NCI-H2196 (cell line): ENCODE measurements at regions not wholly inside any gene's neighbourhood (a gene's known extent, or its start where the extent isn't known, plus 50 kb on each side); places are given as distances from the start of the nearest gene placed in this dataset.
A peak's percentile ranks its signal among the peaks of the same experiment; 100 is the strongest.
"Not testable (repeated sequence)": the region's sequence is repeated elsewhere in the genome, so short reads cannot be mapped to it uniquely, and the experiment has no call there.

Experiments used
- DNase-seq: peaks from one replicate; lab custom pipeline; 2025; ENCODE audit not compliant: unreplicated experiment; lab: John Stamatoyannopoulos, UW

GRCh38 chr4:38463268-38463958 lies 200.6 kb upstream of the KLF3 start:
- DNase-seq = no peak

DNA sequence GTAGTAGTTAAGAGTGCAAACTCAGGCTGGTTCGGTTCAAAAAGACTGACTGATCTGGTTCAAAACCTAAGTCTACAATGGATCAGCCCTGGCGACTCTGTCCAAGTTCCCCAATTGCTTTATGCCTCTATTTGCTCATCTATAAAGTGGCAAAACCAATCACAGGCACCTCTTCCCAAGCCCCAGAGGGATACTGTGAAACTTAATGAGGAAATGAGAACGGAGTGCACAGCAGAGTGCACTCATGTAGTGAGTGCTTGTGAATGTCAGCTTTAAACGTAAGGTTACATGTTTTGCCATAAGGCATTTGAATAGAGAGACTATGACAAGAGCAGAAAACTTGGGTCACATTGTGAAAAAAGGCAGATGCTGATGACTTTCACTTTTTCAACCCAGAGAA lies 199.7 kb upstream of the KLF3 start:
- no peak for DNase-seq

GRCh38 chr4:38466401-38466800 lies 197.6 kb upstream of the KLF3 start:
- no peak for DNase-seq

DNA sequence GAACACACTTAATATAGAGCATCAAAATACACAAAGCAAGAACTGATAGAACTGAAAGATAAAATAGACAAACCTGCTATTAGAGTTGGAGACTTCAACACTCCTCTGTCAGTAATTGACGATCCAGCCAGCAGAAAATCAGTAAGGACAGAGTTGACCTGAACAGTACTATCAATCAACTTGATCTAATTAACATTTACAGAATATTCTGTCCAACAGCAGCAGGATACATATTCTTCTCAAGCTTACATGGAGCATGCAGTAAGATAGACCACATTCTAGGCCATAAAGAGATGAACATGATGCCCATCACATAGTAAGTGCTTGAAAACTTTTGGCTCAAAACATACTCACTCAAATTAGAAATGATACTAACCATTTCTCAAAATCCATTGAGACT lies 196.7 kb upstream of the KLF3 start:
- DNase-seq = no peak

- peak; percentile 24 for DNase-seq
Observed at GRCh38 chr4:38468339-38468866, 195.6 kb upstream of the KLF3 start.

DNA sequence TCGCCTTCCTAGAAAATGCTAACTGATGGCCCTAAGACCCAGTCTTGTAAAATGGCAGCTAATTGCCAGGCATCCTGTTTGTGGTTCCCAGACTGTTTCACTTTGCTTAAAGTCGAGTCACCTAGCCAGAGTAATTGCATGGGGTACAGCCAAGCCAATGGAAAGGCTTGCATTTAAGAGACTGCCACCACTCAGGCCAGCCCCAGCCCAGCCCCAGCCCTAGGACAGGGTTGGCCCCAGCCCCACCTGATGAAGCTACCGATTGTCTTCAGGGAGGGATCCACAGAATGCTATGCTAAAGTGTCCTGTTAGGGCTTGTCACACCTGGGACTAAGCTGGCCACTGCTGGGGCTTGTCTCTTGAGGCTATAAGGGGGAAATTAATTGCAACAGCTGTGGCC lies 194.6 kb upstream of the KLF3 start:
- DNase-seq = no peak

DNA sequence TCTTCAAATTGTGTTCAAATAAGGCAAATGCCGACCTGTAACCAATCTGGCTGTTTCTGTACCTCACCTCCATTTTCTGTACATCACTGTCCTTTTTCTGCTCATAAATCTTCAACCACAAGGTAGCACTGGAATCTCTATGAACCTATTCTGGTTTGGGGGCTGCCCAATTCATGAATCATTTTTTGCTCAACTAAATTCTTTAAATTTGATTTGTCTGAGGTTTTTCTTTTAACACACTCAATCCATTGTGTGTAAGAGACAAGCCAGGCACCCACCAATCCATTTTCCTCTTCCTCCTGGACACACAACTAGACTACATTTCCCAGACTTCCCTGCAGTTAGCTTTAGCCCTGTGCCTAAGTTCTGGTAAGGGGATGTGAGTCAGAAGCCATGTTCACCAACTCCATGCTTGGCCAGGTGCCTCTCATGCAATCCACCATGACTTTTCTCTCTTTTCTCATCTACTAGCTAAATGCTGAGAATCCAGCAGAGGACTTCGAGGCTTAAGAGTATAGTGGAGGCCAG lies 193.2 kb upstream of the KLF3 start:
- no peak for DNase-seq

- DNase-seq = no peak
Observed at GRCh38 chr4:38482696-38483095, 181.3 kb upstream of the KLF3 start.

DNA sequence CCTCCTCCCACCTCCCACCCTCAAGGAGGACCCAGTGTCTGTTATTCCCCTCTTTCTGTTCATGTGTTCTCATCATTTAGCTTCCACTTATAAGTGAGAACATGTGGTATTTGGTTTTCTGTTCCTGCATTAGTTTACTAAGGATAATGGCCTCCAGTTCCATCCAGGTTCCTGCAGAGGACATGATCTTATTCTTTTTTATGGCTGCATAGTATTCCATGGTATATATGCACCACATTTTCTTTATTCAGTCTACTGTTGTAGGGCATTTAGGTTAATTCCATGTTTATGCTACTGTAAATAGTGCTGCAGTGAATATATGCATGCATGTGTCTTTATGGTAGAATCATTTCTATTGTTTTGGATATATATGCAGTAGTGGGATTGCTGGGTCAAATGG lies 180.4 kb upstream of the KLF3 start:
- DNase-seq = not testable (repeated sequence)

- no peak for DNase-seq
Observed at GRCh38 chr4:38489011-38489861, 174.8 kb upstream of the KLF3 start.

GRCh38 chr4:38489924-38490639 lies 173.9 kb upstream of the KLF3 start:
- DNase-seq = no peak

GRCh38 chr4:38490753-38491446 lies 173.1 kb upstream of the KLF3 start:
- DNase-seq = no peak

GRCh38 chr4:38491854-38492478 lies 172.0 kb upstream of the KLF3 start:
- DNase-seq = no peak

DNA sequence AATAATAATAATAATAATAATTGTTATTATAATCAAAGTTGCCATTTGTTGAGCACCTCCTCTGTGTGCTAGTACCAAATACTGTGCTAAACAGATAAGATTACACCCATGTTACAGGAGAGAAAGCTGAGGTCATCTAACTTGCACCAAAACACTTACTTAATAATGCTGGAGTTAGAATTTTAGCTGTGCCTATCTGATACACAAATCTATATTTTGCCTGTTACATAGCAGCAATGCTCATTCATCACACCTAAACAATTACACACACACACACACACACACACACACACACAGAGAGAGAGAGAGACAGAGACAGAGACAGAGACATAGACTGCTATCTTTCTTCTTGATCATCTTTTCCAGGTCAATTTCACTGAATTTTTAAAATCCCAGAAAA lies 170.9 kb upstream of the KLF3 start:
- DNase-seq = no peak

- DNase-seq = no peak
Observed at GRCh38 chr4:38495446-38495845, 168.6 kb upstream of the KLF3 start.

DNA sequence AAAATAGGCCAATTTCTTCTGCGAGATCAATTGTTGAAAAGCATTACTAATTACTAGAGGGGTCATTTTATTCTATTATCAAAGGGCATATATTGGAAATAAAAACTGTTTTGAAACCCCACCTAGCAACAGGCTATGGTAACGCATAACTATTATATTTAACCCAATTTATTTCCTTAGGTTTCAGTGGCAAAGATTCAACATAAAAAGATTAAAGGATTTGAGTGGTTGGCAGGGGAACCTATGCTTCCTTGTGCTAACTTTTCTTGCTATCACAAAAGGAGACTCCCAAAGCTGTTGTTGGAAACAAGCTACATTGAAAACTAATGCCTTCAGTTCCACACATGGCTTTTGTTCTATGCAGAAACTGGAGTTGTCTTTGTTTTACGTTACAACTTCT lies 166.9 kb upstream of the KLF3 start:
- DNase-seq = no peak

DNA sequence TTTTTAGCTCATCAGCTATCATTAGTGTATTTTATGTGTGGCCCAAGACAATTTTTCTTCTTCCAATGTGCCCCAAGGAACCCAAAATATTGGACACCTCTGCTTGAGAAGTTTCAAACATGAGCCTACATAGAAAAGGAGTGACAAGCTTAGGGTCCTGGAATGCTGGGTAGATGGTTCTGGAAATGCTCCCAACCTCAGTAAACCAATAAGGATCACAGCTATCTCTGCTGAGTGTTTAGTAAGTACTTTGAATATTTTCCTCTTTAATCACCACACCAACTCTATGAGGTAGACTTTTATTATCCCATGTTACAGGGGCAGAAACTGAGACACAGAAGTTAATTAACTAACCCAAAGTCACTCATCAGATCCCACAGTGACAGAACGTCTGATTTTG lies 164.9 kb upstream of the KLF3 start:
- DNase-seq = no peak

GRCh38 chr4:38500433-38500832 lies 163.6 kb upstream of the KLF3 start:
- no peak for DNase-seq

- no peak for DNase-seq
Observed at GRCh38 chr4:38501698-38502097, 162.3 kb upstream of the KLF3 start.

DNA sequence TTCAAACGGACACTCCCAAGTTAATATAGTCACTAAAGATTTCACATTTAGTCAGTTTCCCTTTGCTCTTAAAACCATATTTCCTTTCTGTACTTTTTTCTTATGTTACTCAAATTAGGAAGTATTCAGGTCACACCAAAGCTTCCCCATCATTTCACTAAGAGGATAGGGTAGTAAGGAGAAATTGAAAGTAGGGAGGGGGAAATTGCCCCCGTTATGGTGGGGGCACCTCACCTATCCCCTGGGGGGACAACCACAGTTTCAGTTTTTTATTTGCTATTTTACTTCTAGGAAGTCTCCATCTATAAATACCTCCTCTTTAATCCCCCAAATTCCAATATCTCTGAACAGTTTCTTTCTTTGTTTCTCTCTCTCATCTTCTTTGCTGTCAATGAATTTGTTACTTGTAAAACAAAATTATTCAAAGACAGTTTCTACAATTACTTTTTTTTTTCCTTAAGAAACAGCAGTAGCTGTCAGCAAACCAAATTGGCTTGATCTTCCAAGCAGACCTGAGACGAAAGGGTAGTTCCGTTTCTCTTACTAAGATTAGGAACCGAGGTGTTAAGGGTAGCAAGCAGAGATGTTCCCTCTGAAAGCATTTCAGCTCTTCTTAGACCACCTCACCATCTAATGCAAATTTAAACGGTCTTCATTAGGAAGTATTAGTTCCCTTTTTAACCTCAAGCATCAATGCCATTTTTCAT lies 160.2 kb upstream of the KLF3 start:
- DNase-seq = no peak
